Keratinocyte (primary cell): ENCODE measurements at regions not wholly inside any gene's neighbourhood (a gene's known extent, or its start where the extent isn't known, plus 50 kb on each side); places are given as distances from the start of the nearest gene placed in this dataset.

Source experiments
- DNase-seq: peaks from one replicate; pipeline ENCODE4 v3.0.0-alpha.2; 2011; ENCODE audit warnings: low read depth, missing footprints, low spot score
- FAIRE-seq: peaks from 2 replicates; lab custom pipeline; 2011; peaks lifted over from hg19 to GRCh38; lab: Jason Lieb, UNC
- H2AFZ ChIP-seq: 2 replicates; pipeline ENCODE4 v1.6.0; 2012; ENCODE audit warnings: low read length, control low read depth, inconsistent platforms; ENCODE audit not compliant: control insufficient read depth
- H3K27ac ChIP-seq: 2 replicates; pipeline ENCODE4 v1.5.1; 2011; ENCODE audit warnings: low read length; ENCODE audit not compliant: control insufficient read depth, insufficient read depth
- H3K27me3 ChIP-seq: 3 replicates; pipeline ENCODE4 v1.6.0; 2011; ENCODE audit warnings: low read length; ENCODE audit not compliant: control insufficient read depth, insufficient read depth; ENCODE audit errors: extremely low read depth
- H3K36me3 ChIP-seq, 2 experiments: 2 replicates in 1 of 2; 3 replicates in 1 of 2; pipeline ENCODE4 v1.5.1; 2011; ENCODE audit warnings: low read length in 2 of 2, mild to moderate bottlenecking in 1 of 2; ENCODE audit not compliant: control insufficient read depth in 2 of 2, insufficient read depth in 2 of 2; ENCODE audit errors: extremely low read depth in 1 of 2
- H3K4me1 ChIP-seq: 3 replicates; pipeline ENCODE4 v1.5.1; 2011; ENCODE audit warnings: low read length; ENCODE audit not compliant: control insufficient read depth, insufficient read depth; ENCODE audit errors: extremely low read depth
- H3K4me2 ChIP-seq: 3 replicates; pipeline ENCODE4 v1.6.0; 2011; ENCODE audit warnings: low read depth, low read length; ENCODE audit not compliant: control insufficient read depth, insufficient read depth; ENCODE audit errors: extremely low read depth
- H3K4me3 ChIP-seq, 3 experiments: fragments of 200-600 bp in 1 of 3; sonication (generic) in 1 of 3; 2 replicates in 2 of 3; 3 replicates in 1 of 3; pipeline ENCODE4 v1.5.1; 2011 to 2016; ENCODE audit warnings: low read length in 3 of 3, mild to moderate bottlenecking in 3 of 3, control low read depth in 2 of 3, inconsistent platforms in 1 of 3, low read depth in 1 of 3, mixed read lengths in 1 of 3, mixed run types in 1 of 3, moderate library complexity in 1 of 3; ENCODE audit not compliant: control insufficient read depth in 2 of 3, insufficient read depth in 2 of 3; ENCODE audit errors: extremely low read depth in 1 of 3
- H3K79me2 ChIP-seq: 2 replicates; pipeline ENCODE4 v1.6.0; 2012; ENCODE audit warnings: low read length; ENCODE audit not compliant: control insufficient read depth, insufficient read depth
- H3K9ac ChIP-seq: 3 replicates; pipeline ENCODE4 v1.6.0; 2011; ENCODE audit warnings: low read length; ENCODE audit not compliant: control insufficient read depth, insufficient read depth; ENCODE audit errors: extremely low read depth
- H3K9me1 ChIP-seq: 3 replicates; pipeline ENCODE4 v1.6.0; 2011; ENCODE audit warnings: low read length; ENCODE audit not compliant: control insufficient read depth, insufficient read depth; ENCODE audit errors: extremely low read depth
- H3K9me3 ChIP-seq: 2 replicates; pipeline ENCODE4 v1.5.1; 2012; ENCODE audit warnings: low read depth, low read length; ENCODE audit not compliant: control insufficient read depth
- H4K20me1 ChIP-seq: 3 replicates; pipeline ENCODE4 v1.6.0; 2011; ENCODE audit warnings: low read length; ENCODE audit not compliant: control insufficient read depth, insufficient read depth; ENCODE audit errors: extremely low read depth
- CTCF ChIP-seq, 3 experiments: IDR thresholded peaks in 1 of 3; conservative IDR thresholded peaks in 1 of 3; optimal IDR thresholded peaks in 1 of 3; 2 replicates in 2 of 3; 3 replicates in 1 of 3; pipeline versions ENCODE3 to v1.5.1; 2011; ENCODE audit warnings: low read length in 3 of 3, mild to moderate bottlenecking in 3 of 3, moderate library complexity in 2 of 3, control low read depth in 1 of 3, inconsistent platforms in 1 of 3; ENCODE audit not compliant: insufficient read depth in 2 of 3; ENCODE audit errors: extremely low read depth in 1 of 3
- EZH2 ChIP-seq: IDR thresholded peaks from one replicate; pipeline ENCODE4 v1.6.1; 2012; ENCODE audit warnings: inconsistent platforms, mild to moderate bottlenecking, low read length, moderate library complexity
- dilution Hi-C: fragments of 300-500 bp; cut with MboI; formaldehyde crosslinking; loops from one replicate; pipeline ENCODE4 v1.7.0; 2020; ENCODE audit warnings: low sequenced_read_pairs; ENCODE audit not compliant: extremely low pct_ligation_motif_present

- FAIRE-seq (no peak), DNase-seq (no peak)
- dilution Hi-C loops: no loop called here
- no peak overlapping the region for H3K4me2 ChIP-seq
- H3K9me1 ChIP-seq: no peaks in the 10 kb centered on the region
- no peak for TF ChIP-seq EZH2
- no peak for TF ChIP-seq CTCF (optimal IDR thresholded peaks at IDR 0.05 in 1 of 3, IDR thresholded peaks at IDR 0.05 in 1 of 3, conservative IDR thresholded peaks at IDR 0.05 in 1 of 3; ENCODE audit: extremely low read depth in 1 of 3, insufficient read depth in 2 of 3, low read length in 3 of 3)
- H3K27me3 ChIP-seq: no peaks in the 10 kb centered on the region
- H3K27ac ChIP-seq: no peak overlapping the region
- no peaks in the 10 kb centered on the region for H3K79me2 ChIP-seq
- H3K4me3 ChIP-seq: no peak overlapping the region
- no peaks in the 10 kb centered on the region for H4K20me1 ChIP-seq
- no peaks in the 10 kb centered on the region for H3K9me3 ChIP-seq
- H3K4me1 ChIP-seq: no peaks in the 10 kb centered on the region
- H2AFZ ChIP-seq: no peak overlapping the region
- no peak overlapping the region for H3K9ac ChIP-seq
- no peaks in the 10 kb centered on the region for H3K36me3 ChIP-seq
These were observed 392.6 kb upstream of the FAM174A start for GRCh38 chr5:100142607-100143006.

DNA sequence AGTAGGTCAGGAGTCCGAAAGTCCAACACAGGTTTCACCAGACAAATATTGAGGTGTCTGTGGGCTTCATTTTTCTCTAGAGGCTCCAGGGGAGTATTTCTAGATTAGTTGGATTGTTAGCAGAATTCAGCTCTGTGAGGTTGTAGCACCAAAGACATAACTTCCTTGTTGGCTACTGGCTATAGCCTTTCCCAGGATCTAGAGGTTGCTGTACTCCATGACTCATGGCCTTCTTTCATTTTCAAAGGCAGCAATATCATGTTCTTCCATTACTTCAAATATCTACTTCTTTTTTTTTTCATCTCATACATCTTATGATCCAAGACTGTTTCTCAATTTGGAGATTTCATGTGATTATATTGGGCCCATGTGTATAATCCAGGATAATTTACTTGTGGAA, 404.0 kb upstream of the FAM174A start:
- TF ChIP-seq CTCF (optimal IDR thresholded peaks at IDR 0.05 in 1 of 3, IDR thresholded peaks at IDR 0.05 in 1 of 3, conservative IDR thresholded peaks at IDR 0.05 in 1 of 3; ENCODE audit: extremely low read depth in 1 of 3, insufficient read depth in 2 of 3, low read length in 3 of 3) (no peak), EZH2 (no peak)
- Histone ChIP-seq H3K36me3 (no peaks in the 10 kb centered on the region), H3K9ac (no peak overlapping the region), H3K4me2 (no peak overlapping the region), H2AFZ (no peak overlapping the region), H3K79me2 (no peaks in the 10 kb centered on the region), H3K4me1 (no peaks in the 10 kb centered on the region), H3K27me3 (no peaks in the 10 kb centered on the region), H3K9me1 (no peaks in the 10 kb centered on the region), H3K27ac (no peak overlapping the region), H3K9me3 (no peaks in the 10 kb centered on the region), H4K20me1 (no peaks in the 10 kb centered on the region), H3K4me3 (no peak overlapping the region)
- dilution Hi-C loops: no loop called here
- FAIRE-seq: no peak
- no peak for DNase-seq
